ENCODE measurements at regions not wholly inside any gene's neighbourhood (a gene's known extent, or its start where the extent isn't known, plus 50 kb on each side); places are given as distances from the start of the nearest gene placed in this dataset.
"Not testable (repeated sequence)": the region's sequence is repeated elsewhere in the genome, so short reads cannot be mapped to it uniquely, and the experiment has no call there.

GRCh38 chr16:29255496-29255796 is 151.1 kb downstream of the NPIPB11 start:
- TF ChIP-seq, protein P1, sequence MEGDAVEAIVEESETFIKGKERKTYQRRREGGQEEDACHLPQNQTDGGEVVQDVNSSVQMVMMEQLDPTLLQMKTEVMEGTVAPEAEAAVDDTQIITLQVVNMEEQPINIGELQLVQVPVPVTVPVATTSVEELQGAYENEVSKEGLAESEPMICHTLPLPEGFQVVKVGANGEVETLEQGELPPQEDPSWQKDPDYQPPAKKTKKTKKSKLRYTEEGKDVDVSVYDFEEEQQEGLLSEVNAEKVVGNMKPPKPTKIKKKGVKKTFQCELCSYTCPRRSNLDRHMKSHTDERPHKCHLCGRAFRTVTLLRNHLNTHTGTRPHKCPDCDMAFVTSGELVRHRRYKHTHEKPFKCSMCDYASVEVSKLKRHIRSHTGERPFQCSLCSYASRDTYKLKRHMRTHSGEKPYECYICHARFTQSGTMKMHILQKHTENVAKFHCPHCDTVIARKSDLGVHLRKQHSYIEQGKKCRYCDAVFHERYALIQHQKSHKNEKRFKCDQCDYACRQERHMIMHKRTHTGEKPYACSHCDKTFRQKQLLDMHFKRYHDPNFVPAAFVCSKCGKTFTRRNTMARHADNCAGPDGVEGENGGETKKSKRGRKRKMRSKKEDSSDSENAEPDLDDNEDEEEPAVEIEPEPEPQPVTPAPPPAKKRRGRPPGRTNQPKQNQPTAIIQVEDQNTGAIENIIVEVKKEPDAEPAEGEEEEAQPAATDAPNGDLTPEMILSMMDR (IDR thresholded peaks at IDR 0.05 in 4 of 5, conservative IDR thresholded peaks at IDR 0.05 in 1 of 5) = not testable (repeated sequence)
- TF ChIP-seq POLR2A (IDR thresholded peaks at IDR 0.05) = not testable (repeated sequence)

Data from gastrocnemius medialis (tissue), 4 donors.